ENCODE measurements at regions not wholly inside any gene's neighbourhood (a gene's known extent, or its start where the extent isn't known, plus 50 kb on each side); places are given as distances from the start of the nearest gene placed in this dataset.

- POLR2A ChIA-PET = no interaction called here
- no peaks in the 10 kb centered on the region for H3K36me3 ChIP-seq (ENCODE audit: control insufficient read depth in 2 of 2, insufficient read depth in 1 of 2, low read length in 2 of 2)
- no peak overlapping the region for H3K27ac ChIP-seq (ENCODE audit: extremely low read depth, low read depth, low read length)
- CTCF ChIA-PET = interaction anchor here (0.5 kb wide), 1 partner anchor 541 kb away, joined by 5 read pairs; no protein-coding TSS in a partner anchor
- H3K9me3 ChIP-seq (ENCODE audit: control insufficient read depth, insufficient read depth, low read depth, low read length) = no peaks in the 10 kb centered on the region
- H3K4me1 ChIP-seq (ENCODE audit: control insufficient read depth, insufficient read depth, low read length) = no peaks in the 10 kb centered on the region
- no peak overlapping the region for H3K4me3 ChIP-seq (ENCODE audit: low read depth, low read length)
- TF ChIP-seq ZNF324 (tag by site-specific recombination; IDR thresholded peaks at IDR 0.05) (no peak), ZNF704 (tag by site-specific recombination; IDR thresholded peaks at IDR 0.05) (no peak)
Measured at GRCh38 chr12:87720967-87721366, 308.2 kb downstream of the C12orf50 start.

GRCh38 chr12:87704374-87704773, 324.8 kb downstream of the C12orf50 start:
- CTCF ChIA-PET = no interaction called here
- TF ChIP-seq ZSCAN16 (tag by site-specific recombination; IDR thresholded peaks at IDR 0.05) (no peak), HOXA7 (CRISPR knock-in tag; IDR thresholded peaks at IDR 0.05; ENCODE audit: borderline replicate concordance) (no peak), ZNF558 (tag by site-specific recombination; IDR thresholded peaks at IDR 0.05) (no peak), ZNF707 (tag by site-specific recombination; IDR thresholded peaks at IDR 0.05) (no peak), PRDM10 (tag by site-specific recombination; IDR thresholded peaks at IDR 0.05) (no peak), ZNF571 (tag by site-specific recombination; IDR thresholded peaks at IDR 0.05) (no peak), ZNF704 (tag by site-specific recombination; IDR thresholded peaks at IDR 0.05) (no peak), RBAK (tag by site-specific recombination; IDR thresholded peaks at IDR 0.05) (no peak), REST (tag by site-specific recombination; IDR thresholded peaks at IDR 0.05) (no peak), ZNF692 (tag by site-specific recombination; IDR thresholded peaks at IDR 0.05) (no peak), WT1 (tag by site-specific recombination; IDR thresholded peaks at IDR 0.05) (no peak), OVOL3 (tag by site-specific recombination; IDR thresholded peaks at IDR 0.05) (no peak), KLF1 (tag by site-specific recombination; IDR thresholded peaks at IDR 0.05) (no peak), ZNF280C (tag by site-specific recombination; IDR thresholded peaks at IDR 0.05) (no peak), ZNF580 (tag by site-specific recombination; IDR thresholded peaks at IDR 0.05) (no peak), YY2 (tag by site-specific recombination; IDR thresholded peaks at IDR 0.05) (no peak), CTCF (tag by site-specific recombination; IDR thresholded peaks at IDR 0.05) (no peak), ZFP3 (tag by site-specific recombination; IDR thresholded peaks at IDR 0.05; ENCODE audit: low read depth) (no peak)

More at GRCh38 chr12:87704374-87704773, 324.8 kb downstream of the C12orf50 start:
- H3K36me3 ChIP-seq (ENCODE audit: control insufficient read depth in 2 of 2, insufficient read depth in 1 of 2, low read length in 2 of 2) = no peaks in the 10 kb centered on the region
- POLR2A ChIA-PET = no interaction called here
- H3K9me3 ChIP-seq (ENCODE audit: control insufficient read depth, insufficient read depth, low read depth, low read length) = no peaks in the 10 kb centered on the region
- H3K4me1 ChIP-seq (ENCODE audit: control insufficient read depth, insufficient read depth, low read length) = no peaks in the 10 kb centered on the region
- no peak overlapping the region for H3K4me3 ChIP-seq (ENCODE audit: low read depth, low read length)
- H3K27ac ChIP-seq (ENCODE audit: extremely low read depth, low read depth, low read length) = no peak overlapping the region
